ENCODE measurements at regions not wholly inside any gene's neighbourhood (a gene's known extent, or its start where the extent isn't known, plus 50 kb on each side); places are given as distances from the start of the nearest gene placed in this dataset.
"Not testable (repeated sequence)": the region's sequence is repeated elsewhere in the genome, so short reads cannot be mapped to it uniquely, and the experiment has no call there.

DNA sequence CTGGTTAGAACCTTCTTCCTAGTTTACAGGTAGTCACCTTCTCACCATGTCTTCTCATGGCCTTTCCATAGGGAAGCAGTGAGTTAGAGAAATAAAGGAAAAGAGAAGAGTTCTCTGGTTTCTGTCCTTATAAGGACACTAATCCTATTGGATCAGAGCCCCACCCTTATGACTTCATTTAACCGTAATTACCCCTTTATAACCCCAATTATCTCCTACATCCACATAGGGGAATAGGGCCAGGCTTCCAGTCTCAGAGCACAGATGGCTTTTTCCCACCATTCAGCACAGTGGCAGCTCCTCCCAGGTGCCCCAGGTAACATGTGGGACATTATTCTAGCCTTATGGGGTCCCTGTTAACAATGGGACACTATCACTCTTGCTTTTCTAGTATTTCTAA is 602.9 kb downstream of the RPIA start:
- not testable (repeated sequence) for DNase-seq (ENCODE audit: low spot score)

DNA sequence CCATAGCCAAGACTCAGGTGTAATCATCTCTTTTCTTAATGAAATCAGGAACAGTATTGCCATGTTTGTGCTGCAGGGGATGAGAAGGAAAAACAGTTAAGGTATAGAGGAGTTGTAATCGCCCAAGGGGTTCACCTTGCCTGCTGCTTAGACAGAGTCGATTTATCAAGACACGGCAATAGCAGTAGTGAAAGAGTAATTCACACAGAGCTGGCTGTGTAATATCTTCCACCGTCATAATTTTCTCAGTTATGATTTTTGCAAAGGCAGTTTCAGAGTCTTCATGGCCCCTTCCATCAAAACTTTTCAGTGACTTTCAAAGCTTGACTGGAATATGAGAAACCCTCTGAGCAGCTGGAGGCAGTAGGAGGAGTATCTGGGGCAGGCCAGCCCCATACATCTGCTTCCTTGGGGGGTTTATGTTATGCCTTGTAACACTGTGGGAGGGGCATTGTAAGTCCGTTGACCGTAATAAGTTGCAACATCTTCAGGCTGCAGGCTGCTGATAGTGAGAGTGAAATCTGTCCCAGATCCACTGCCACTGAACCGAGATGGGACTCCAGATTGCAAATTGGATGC is 605.4 kb downstream of the RPIA start:
- not testable (repeated sequence) for DNase-seq (ENCODE audit: low spot score)

DNA sequence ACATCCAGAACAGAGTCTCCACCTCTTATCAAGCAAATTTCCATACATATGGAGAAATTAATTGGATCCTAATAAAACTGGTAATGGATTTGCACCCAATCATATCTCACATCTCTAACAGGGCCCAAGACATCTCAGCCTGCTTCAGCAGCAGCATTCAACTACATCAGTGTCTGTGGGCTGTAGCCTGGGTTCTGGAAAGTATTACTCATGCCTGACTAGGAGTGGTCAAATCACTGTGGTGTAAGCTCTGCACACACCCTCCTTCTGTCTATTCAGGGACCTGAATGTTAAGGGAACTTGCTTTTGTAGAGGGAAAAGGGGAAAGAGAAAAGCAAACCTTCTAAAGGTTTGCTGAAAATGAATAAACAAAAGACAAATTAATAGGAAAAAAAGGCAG is 607.7 kb downstream of the RPIA start:
- not testable (repeated sequence) for DNase-seq (ENCODE audit: low spot score)

GRCh38 chr2:89305623-89306022 is 614.1 kb downstream of the RPIA start:
- DNase-seq (ENCODE audit: low spot score), result not testable (repeated sequence)

DNA sequence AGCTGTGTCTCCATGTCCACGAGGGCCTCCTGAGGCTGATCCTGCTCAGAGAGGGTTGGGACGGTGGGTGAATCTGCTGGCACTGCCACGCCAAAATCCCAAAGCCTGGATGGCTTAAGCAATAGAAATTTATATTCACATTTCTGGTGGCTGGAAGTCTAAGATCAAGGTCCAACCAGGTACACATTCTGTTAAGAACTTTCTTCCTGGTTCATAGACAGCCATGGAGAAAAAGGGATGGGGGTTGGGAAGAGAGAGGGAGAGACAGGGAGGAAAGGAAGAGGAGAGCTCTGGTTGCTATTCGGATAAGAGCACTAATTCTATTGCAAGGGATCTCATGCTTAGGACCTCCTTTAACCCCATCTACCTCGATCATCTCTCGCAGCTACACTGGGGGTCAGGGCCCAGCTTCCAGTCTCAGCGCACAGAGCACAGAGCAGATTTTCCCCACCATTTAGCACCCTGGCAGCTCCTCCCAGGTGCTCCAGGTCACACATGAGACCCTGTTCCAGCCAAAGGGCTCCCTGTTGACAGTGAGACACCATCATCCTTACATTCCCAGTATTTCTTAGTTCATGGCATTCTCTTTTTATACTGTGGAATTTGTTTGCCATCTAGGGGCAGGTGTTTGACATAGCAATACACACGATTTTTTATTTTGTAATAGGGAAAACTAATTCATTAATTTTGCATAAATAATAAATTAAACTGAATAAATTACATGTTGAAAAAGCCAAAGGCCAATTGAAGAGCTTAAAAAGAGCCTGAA is 615.6 kb downstream of the RPIA start:
- not testable (repeated sequence) for DNase-seq (ENCODE audit: low spot score)

- not testable (repeated sequence) for DNase-seq (ENCODE audit: low spot score)
Measured at GRCh38 chr2:89318990-89319389, 627.5 kb downstream of the RPIA start.

DNA sequence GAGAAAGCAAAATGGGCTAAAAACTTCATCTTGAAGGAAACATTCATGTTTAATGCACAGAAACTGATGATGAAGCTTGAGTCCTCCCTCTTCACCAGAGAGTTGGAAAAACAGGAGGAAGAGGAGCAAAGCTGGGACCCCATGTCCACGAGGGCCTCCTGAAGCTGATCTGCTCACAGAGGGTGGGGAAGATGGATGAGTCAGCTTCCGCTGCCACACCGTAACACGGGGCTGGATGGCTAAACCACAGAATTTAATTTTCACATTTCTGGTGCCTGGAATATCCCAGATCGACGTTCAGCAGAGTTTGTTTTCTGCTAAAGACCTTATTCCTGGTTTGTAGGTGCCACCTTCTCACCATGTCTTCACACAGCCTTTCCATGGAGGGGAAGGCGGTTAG is 634.4 kb downstream of the RPIA start:
- DNase-seq (ENCODE audit: low spot score), result not testable (repeated sequence)

DNA sequence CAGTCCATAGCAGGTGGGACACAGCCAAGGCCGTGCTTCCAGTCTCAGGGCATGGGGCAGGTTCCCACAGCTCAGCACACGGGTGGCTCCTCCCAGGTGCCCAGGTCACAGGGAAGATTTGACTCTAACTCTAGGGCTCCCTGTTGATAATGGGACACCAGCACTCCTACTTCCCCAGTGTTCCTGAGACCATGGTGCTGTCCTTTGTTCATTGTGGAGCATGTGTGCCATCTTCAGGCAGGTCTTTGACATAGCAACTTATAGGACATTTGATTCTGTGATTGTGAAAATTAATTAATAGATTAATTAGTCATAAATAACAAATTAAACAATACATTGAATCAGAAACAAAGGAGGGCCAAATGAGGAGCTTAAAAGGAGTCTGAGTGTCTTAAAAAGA is 635.0 kb downstream of the RPIA start:
- DNase-seq (ENCODE audit: low spot score), result peak; percentile 13

DNA sequence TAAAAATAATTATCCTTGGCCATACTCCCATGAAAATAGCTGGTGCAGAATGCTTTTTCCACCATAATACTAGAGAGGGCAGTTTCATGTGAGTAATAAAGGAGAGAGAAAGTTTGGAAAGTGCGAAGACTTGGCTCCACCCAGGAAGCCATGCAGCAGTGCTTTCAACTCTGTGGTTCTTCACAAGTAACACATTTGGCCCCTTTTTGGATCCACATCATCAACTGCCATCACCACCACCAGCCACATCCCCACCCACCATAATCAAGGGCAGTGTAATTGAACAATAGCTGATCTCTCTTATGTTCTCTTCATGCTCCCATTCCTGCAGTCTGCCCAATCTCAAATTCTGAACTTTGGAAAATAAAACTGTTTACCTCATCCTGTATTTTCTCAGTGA is 637.3 kb downstream of the RPIA start:
- not testable (repeated sequence) for DNase-seq (ENCODE audit: low spot score)

Measured in H4 (cell line).